SJCRH30 (cell line): ENCODE measurements at regions not wholly inside any gene's neighbourhood (a gene's known extent, or its start where the extent isn't known, plus 50 kb on each side); places are given as distances from the start of the nearest gene placed in this dataset.
"Not testable (repeated sequence)": the region's sequence is repeated elsewhere in the genome, so short reads cannot be mapped to it uniquely, and the experiment has no call there.

Experiments
- DNase-seq, 2 experiments: peaks; one replicate each; pipeline ENCODE4 v3.0.0-alpha.2; 2015 to 2020
- H3K27ac ChIP-seq: fragments of 250-450 bp; sonication (Bioruptor Pico); 2 replicates; pipeline ENCODE4 v1.5.1; 2020; ENCODE audit warnings: mild to moderate bottlenecking, moderate library complexity
- H3K27me3 ChIP-seq: fragments of 250-450 bp; sonication (Bioruptor Pico); 2 replicates; pipeline ENCODE4 v1.5.1; 2020; ENCODE audit warnings: mild to moderate bottlenecking, moderate library complexity
- H3K36me3 ChIP-seq: fragments of 250-450 bp; sonication (Bioruptor Pico); 2 replicates; pipeline ENCODE4 v1.5.1; 2020; ENCODE audit warnings: mild to moderate bottlenecking, moderate library complexity
- H3K4me1 ChIP-seq: fragments of 250-450 bp; sonication (Bioruptor Pico); 2 replicates; pipeline ENCODE4 v1.5.1; 2020; ENCODE audit warnings: mild to moderate bottlenecking, moderate library complexity
- H3K4me3 ChIP-seq: fragments of 250-450 bp; sonication (Bioruptor Pico); 2 replicates; pipeline ENCODE4 v1.5.1; 2020; ENCODE audit warnings: mild to moderate bottlenecking, moderate library complexity
- H3K9me3 ChIP-seq: fragments of 250-450 bp; sonication (Bioruptor Pico); replicated peaks from 2 replicates; pipeline ENCODE4 v1.5.1; 2020; ENCODE audit warnings: mild to moderate bottlenecking, moderate library complexity

DNA sequence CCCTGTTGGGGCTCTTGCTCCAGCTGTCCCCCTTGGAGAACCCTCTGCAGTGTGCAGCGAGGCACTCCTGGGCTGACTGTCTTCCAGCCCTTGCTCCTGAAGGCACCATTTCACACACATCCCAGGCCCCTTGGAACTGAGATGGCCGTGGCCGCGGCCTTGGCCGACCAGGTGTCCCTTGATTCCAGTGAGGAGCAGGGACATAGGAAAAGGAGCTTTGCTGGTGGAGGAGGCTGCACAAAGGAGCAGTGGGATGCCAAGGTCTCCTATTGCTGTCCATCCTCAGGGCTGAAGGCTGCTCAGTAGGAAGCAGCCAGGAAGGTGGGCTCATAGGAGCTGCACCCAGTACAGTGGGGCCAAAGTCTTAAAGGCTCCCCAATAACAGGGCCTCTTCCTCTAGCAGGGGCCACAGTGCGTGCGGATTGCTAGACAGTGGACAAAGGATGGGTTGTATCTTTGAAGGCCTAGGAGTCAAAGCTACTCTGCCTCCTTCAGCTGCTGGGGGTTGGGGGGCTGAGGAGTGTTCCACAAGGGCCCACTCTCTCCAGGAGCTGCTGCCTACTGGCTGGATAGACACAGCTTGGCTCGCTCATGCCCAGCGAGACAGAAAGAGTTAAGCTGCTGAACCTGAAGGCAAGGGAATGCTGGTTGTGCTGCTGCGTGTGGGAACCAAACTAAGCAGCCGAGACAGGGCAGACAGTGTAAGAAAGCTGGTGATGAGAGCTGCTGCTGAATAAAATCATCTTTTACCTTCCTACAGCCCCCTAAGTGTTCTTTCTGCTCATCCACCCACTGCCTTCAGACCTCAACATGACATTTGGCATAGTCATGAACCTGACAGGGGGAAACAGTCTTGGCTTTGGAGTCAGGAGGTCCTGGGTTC is 891.9 kb upstream of the ZNF722 start:
- Histone ChIP-seq H3K4me1 (no peaks in the 10 kb centered on the region), H3K27ac (no peak overlapping the region), H3K36me3 (no peaks in the 10 kb centered on the region), H3K9me3 (no peaks in the 10 kb centered on the region), H3K27me3 (no peaks in the 10 kb centered on the region), H3K4me3 (no peak overlapping the region)
- DNase-seq, result no peak

DNA sequence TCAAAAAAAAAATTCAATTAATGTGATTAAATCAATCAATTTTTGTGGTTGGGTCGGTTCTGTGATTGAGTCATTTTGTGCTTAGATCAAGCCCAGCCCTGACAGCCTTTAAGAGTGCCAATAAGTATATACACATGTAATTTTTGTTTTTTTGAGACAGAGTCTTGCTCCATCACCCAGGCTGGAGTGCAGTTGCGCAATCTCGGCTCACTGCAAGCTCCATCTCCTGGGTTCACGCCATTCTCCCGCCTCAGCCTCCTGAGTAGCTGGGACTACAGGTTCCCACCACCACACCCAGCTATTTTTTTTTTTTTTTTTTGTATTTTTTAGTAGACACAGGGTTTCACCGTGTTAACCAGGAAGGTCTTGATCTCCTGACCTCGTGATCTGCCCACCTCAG is 887.1 kb upstream of the ZNF722 start:
- not testable (repeated sequence) for H3K36me3 ChIP-seq, H3K4me1 ChIP-seq, H3K4me3 ChIP-seq, H3K9me3 ChIP-seq, H3K27ac ChIP-seq, DNase-seq, H3K27me3 ChIP-seq

DNA sequence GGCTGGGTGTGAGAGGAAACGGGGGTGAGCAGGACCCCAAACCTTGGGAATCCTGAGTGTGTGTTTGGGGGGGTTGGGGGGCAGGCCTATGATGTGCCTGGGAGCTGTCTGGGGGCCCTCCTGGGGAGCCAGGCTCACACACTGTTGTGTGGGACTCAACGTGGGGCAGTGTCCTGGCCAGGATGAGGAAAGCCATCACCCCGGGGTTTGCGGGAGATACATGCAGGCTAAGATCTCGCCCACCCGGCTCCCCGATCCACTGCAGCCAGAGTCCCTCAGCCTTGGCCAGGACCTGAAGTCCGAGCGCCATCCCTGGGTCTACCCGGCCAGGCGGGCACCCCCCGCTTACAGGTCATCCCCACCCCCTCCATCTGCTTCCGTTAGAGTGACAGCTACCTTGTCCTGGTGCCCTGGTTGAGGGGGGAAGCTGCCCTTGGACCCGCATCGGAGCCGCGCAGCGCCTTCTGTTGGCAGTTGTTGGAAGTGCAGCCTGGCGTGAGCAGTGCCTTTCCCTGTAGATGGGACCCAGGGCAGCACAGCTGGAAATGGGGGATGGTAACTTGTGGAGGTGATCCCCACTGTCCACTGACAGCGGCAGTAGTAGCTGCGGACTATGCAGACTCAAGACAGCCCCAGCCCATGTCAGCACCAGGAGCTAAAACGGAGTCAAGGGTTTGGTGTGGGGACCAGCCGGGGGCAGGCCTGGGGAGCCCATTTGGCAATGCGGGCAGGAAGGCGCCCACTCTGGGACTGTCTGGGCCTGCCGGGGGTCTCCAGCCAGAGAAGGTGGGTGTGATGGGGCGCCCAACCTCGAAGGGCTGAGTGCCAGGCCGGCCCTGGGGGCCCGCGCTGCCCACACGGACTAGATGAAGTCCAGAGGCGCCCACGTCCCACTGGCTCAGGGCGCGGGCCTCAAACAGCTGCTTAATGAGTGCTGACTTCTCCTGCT is 885.6 kb upstream of the ZNF722 start:
- Histone ChIP-seq H3K36me3 (no peaks in the 10 kb centered on the region), H3K4me3 (no peak overlapping the region), H3K27me3 (no peaks in the 10 kb centered on the region), H3K27ac (no peak overlapping the region), H3K9me3 (no peaks in the 10 kb centered on the region), H3K4me1 (no peaks in the 10 kb centered on the region)
- DNase-seq, result no peak

DNA sequence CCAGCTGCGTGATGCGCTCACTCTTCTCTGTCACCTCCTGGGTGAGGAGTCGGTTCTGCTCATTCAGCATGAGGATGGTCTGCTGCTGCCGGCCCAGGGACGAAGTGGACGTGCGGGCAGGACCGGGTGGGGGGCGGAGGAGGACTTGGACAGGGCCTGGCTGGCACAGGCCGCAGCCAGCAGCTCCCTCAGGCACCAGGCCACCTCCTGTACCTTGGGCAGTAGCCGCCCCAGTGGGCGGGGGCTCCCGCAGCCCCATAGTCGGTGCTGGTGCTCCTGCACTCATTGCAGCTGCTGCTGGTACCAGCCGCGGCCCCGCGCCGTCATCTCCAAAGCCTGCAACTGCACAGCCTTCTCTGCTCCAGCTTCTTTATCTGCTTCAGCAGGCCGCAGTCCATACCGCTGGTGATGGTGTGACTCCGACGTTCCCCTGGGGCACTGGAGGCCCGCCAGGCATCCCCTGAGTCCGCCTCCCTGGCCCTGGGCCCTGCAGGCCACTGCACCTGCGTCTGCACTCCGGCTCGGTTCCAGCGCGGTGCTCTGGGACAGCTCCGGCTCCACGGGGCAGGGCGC is 884.9 kb upstream of the ZNF722 start:
- no peak overlapping the region for H3K27ac ChIP-seq
- no peak for DNase-seq
- H3K9me3 ChIP-seq, result no peaks in the 10 kb centered on the region
- no peaks in the 10 kb centered on the region for H3K36me3 ChIP-seq
- H3K4me1 ChIP-seq, result no peaks in the 10 kb centered on the region
- no peaks in the 10 kb centered on the region for H3K27me3 ChIP-seq
- H3K4me3 ChIP-seq, result no peak overlapping the region

DNA sequence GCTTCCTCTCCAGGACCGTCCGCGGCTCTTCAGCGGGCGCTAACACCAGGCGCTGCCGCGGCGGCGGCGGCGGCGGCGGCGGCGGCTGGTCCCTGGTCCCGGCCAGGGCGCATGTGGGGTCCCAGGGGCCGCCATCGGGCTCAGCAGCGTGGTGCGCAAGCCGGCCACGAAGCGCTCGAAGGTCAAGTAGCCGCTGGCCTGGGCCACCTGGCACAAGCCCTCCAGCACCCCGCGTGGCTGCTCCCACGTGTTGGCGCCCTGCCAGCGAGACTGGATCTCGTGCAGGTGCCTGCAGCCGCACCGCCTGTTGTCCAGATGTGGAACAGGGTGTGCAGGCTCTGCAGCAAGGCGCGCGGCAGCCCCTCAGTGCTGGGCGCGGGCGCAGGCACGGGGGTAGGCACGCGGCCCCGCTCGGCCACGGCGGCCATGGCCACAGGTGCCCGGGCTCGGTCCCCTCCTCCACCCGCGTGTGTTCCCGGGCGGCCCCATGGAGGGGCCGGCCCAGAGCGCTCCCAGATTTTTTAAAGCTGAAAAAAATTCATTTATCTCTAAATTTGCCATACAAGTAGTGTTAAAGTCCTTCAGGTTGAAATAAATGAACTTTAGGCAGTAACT is 884.2 kb upstream of the ZNF722 start:
- H3K36me3 ChIP-seq, result no peaks in the 10 kb centered on the region
- no peaks in the 10 kb centered on the region for H3K9me3 ChIP-seq
- no peak overlapping the region for H3K4me3 ChIP-seq
- no peaks in the 10 kb centered on the region for H3K4me1 ChIP-seq
- no peak for DNase-seq
- no peaks in the 10 kb centered on the region for H3K27me3 ChIP-seq
- no peak overlapping the region for H3K27ac ChIP-seq
